Keratinocyte (primary cell): ENCODE measurements at regions not wholly inside any gene's neighbourhood (a gene's known extent, or its start where the extent isn't known, plus 50 kb on each side); places are given as distances from the start of the nearest gene placed in this dataset.

Experiments
- DNase-seq: peaks from one replicate; pipeline ENCODE4 v3.0.0-alpha.2; 2011; ENCODE audit warnings: low read depth, missing footprints, low spot score
- FAIRE-seq: peaks from 2 replicates; lab custom pipeline; 2011; peaks lifted over from hg19 to GRCh38; lab: Jason Lieb, UNC
- H2AFZ ChIP-seq: 2 replicates; pipeline ENCODE4 v1.6.0; 2012; ENCODE audit warnings: low read length, control low read depth, inconsistent platforms; ENCODE audit not compliant: control insufficient read depth
- H3K27ac ChIP-seq: 2 replicates; pipeline ENCODE4 v1.5.1; 2011; ENCODE audit warnings: low read length; ENCODE audit not compliant: control insufficient read depth, insufficient read depth
- H3K27me3 ChIP-seq: 3 replicates; pipeline ENCODE4 v1.6.0; 2011; ENCODE audit warnings: low read length; ENCODE audit not compliant: control insufficient read depth, insufficient read depth; ENCODE audit errors: extremely low read depth
- H3K36me3 ChIP-seq, 2 experiments: 2 replicates in 1 of 2; 3 replicates in 1 of 2; pipeline ENCODE4 v1.5.1; 2011; ENCODE audit warnings: low read length in 2 of 2, mild to moderate bottlenecking in 1 of 2; ENCODE audit not compliant: control insufficient read depth in 2 of 2, insufficient read depth in 2 of 2; ENCODE audit errors: extremely low read depth in 1 of 2
- H3K4me1 ChIP-seq: 3 replicates; pipeline ENCODE4 v1.5.1; 2011; ENCODE audit warnings: low read length; ENCODE audit not compliant: control insufficient read depth, insufficient read depth; ENCODE audit errors: extremely low read depth
- H3K4me2 ChIP-seq: 3 replicates; pipeline ENCODE4 v1.6.0; 2011; ENCODE audit warnings: low read depth, low read length; ENCODE audit not compliant: control insufficient read depth, insufficient read depth; ENCODE audit errors: extremely low read depth
- H3K4me3 ChIP-seq, 3 experiments: fragments of 200-600 bp in 1 of 3; sonication (generic) in 1 of 3; 2 replicates in 2 of 3; 3 replicates in 1 of 3; pipeline ENCODE4 v1.5.1; 2011 to 2016; ENCODE audit warnings: low read length in 3 of 3, mild to moderate bottlenecking in 3 of 3, control low read depth in 2 of 3, inconsistent platforms in 1 of 3, low read depth in 1 of 3, mixed read lengths in 1 of 3, mixed run types in 1 of 3, moderate library complexity in 1 of 3; ENCODE audit not compliant: control insufficient read depth in 2 of 3, insufficient read depth in 2 of 3; ENCODE audit errors: extremely low read depth in 1 of 3
- H3K79me2 ChIP-seq: 2 replicates; pipeline ENCODE4 v1.6.0; 2012; ENCODE audit warnings: low read length; ENCODE audit not compliant: control insufficient read depth, insufficient read depth
- H3K9ac ChIP-seq: 3 replicates; pipeline ENCODE4 v1.6.0; 2011; ENCODE audit warnings: low read length; ENCODE audit not compliant: control insufficient read depth, insufficient read depth; ENCODE audit errors: extremely low read depth
- H3K9me1 ChIP-seq: 3 replicates; pipeline ENCODE4 v1.6.0; 2011; ENCODE audit warnings: low read length; ENCODE audit not compliant: control insufficient read depth, insufficient read depth; ENCODE audit errors: extremely low read depth
- H3K9me3 ChIP-seq: 2 replicates; pipeline ENCODE4 v1.5.1; 2012; ENCODE audit warnings: low read depth, low read length; ENCODE audit not compliant: control insufficient read depth
- H4K20me1 ChIP-seq: 3 replicates; pipeline ENCODE4 v1.6.0; 2011; ENCODE audit warnings: low read length; ENCODE audit not compliant: control insufficient read depth, insufficient read depth; ENCODE audit errors: extremely low read depth
- CTCF ChIP-seq, 3 experiments: IDR thresholded peaks in 1 of 3; conservative IDR thresholded peaks in 1 of 3; optimal IDR thresholded peaks in 1 of 3; 2 replicates in 2 of 3; 3 replicates in 1 of 3; pipeline versions ENCODE3 to v1.5.1; 2011; ENCODE audit warnings: low read length in 3 of 3, mild to moderate bottlenecking in 3 of 3, moderate library complexity in 2 of 3, control low read depth in 1 of 3, inconsistent platforms in 1 of 3; ENCODE audit not compliant: insufficient read depth in 2 of 3; ENCODE audit errors: extremely low read depth in 1 of 3
- EZH2 ChIP-seq: IDR thresholded peaks from one replicate; pipeline ENCODE4 v1.6.1; 2012; ENCODE audit warnings: inconsistent platforms, mild to moderate bottlenecking, low read length, moderate library complexity
- dilution Hi-C: fragments of 300-500 bp; cut with MboI; formaldehyde crosslinking; loops from one replicate; pipeline ENCODE4 v1.7.0; 2020; ENCODE audit warnings: low sequenced_read_pairs; ENCODE audit not compliant: extremely low pct_ligation_motif_present

- no peaks in the 10 kb centered on the region for H3K9me1 ChIP-seq
- no peaks in the 10 kb centered on the region for H3K9me3 ChIP-seq
- H3K79me2 ChIP-seq = no peaks in the 10 kb centered on the region
- H4K20me1 ChIP-seq = peaks cover 2% of the 10 kb centered on the region
- H3K36me3 ChIP-seq = no peaks in the 10 kb centered on the region
- no peak overlapping the region for H3K27ac ChIP-seq
- no peaks in the 10 kb centered on the region for H3K4me1 ChIP-seq
- no peaks in the 10 kb centered on the region for H3K27me3 ChIP-seq
- no peak overlapping the region for H3K4me2 ChIP-seq
- TF ChIP-seq EZH2 (no peak), CTCF (optimal IDR thresholded peaks at IDR 0.05 in 1 of 3, IDR thresholded peaks at IDR 0.05 in 1 of 3, conservative IDR thresholded peaks at IDR 0.05 in 1 of 3; ENCODE audit: extremely low read depth in 1 of 3, insufficient read depth in 2 of 3, low read length in 3 of 3) (no peak)
- no peak overlapping the region for H2AFZ ChIP-seq
- H3K9ac ChIP-seq = no peak overlapping the region
- no peak overlapping the region for H3K4me3 ChIP-seq
- FAIRE-seq (no peak), DNase-seq (no peak)
- dilution Hi-C loops = no loop called here
Observed at GRCh38 chr11:45530111-45530510, 135.3 kb downstream of the CHST1 start.

DNA sequence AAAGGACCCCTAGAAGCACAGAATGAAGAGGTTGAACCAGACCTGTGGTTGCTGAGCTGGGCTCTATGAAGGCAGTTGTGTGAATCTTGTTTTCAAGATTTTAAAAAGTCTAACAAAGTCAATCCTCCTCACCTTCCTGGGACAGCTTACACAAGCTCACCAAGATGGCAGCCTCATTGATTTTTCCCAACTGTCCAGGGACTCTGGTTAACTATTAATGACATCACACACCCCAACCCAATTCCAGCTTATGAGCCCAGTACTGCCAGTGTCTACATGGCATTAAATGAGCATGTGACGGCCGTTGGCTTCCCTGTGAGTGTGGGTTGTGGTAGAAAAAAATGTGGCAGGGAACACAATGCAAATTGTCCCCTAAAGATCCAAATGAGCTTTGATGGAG is 137.0 kb downstream of the CHST1 start:
- Histone ChIP-seq H3K9ac (no peak overlapping the region), H3K9me3 (no peaks in the 10 kb centered on the region), H3K79me2 (no peaks in the 10 kb centered on the region), H3K4me3 (no peak overlapping the region), H3K4me2 (no peak overlapping the region), H2AFZ (no peak overlapping the region), H3K27ac (no peak overlapping the region), H3K4me1 (no peaks in the 10 kb centered on the region), H4K20me1 (peaks cover 2% of the 10 kb centered on the region), H3K27me3 (no peaks in the 10 kb centered on the region), H3K36me3 (no peaks in the 10 kb centered on the region), H3K9me1 (no peaks in the 10 kb centered on the region)
- FAIRE-seq (no peak), DNase-seq (no peak)
- TF ChIP-seq CTCF (optimal IDR thresholded peaks at IDR 0.05 in 1 of 3, IDR thresholded peaks at IDR 0.05 in 1 of 3, conservative IDR thresholded peaks at IDR 0.05 in 1 of 3; ENCODE audit: extremely low read depth in 1 of 3, insufficient read depth in 2 of 3, low read length in 3 of 3) = no peak
- no peak for TF ChIP-seq EZH2
- dilution Hi-C loops = no loop called here
